NCI-H748 (cell line): ENCODE measurements at regions not wholly inside any gene's neighbourhood (a gene's known extent, or its start where the extent isn't known, plus 50 kb on each side); places are given as distances from the start of the nearest gene placed in this dataset.
A peak's percentile ranks its signal among the peaks of the same experiment; 100 is the strongest.
"Not testable (repeated sequence)": the region's sequence is repeated elsewhere in the genome, so short reads cannot be mapped to it uniquely, and the experiment has no call there.

ENCODE experiments used
- DNase-seq: peaks from one replicate; lab custom pipeline; 2025; ENCODE audit not compliant: unreplicated experiment; lab: John Stamatoyannopoulos, UW

DNA sequence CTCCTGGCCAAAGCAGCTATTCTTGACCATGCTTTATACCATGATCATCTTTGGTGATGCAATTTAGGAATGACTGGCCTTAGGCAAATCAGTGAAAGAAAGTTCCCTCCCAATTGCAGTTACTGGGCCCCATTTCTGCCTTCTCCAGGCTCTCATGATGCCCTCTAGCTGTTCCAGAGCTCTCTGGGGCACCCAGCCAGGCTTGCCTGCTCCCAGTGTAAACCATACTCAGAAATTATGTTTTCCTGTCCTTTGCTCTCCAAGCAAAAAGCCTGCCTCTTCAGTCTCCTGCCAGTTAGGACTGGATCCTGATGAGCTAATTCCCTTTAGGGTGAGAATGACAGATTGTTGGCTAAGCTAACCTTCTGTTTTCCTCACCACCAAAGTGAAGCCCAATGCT is 85.3 kb upstream of the RBPJ start:
- DNase-seq: no peak

GRCh38 chr4:26237916-26238315 is 82.9 kb upstream of the RBPJ start:
- peak; percentile 37 for DNase-seq

- no peak for DNase-seq
Observed at GRCh38 chr4:26238426-26238777, 82.4 kb upstream of the RBPJ start.

DNA sequence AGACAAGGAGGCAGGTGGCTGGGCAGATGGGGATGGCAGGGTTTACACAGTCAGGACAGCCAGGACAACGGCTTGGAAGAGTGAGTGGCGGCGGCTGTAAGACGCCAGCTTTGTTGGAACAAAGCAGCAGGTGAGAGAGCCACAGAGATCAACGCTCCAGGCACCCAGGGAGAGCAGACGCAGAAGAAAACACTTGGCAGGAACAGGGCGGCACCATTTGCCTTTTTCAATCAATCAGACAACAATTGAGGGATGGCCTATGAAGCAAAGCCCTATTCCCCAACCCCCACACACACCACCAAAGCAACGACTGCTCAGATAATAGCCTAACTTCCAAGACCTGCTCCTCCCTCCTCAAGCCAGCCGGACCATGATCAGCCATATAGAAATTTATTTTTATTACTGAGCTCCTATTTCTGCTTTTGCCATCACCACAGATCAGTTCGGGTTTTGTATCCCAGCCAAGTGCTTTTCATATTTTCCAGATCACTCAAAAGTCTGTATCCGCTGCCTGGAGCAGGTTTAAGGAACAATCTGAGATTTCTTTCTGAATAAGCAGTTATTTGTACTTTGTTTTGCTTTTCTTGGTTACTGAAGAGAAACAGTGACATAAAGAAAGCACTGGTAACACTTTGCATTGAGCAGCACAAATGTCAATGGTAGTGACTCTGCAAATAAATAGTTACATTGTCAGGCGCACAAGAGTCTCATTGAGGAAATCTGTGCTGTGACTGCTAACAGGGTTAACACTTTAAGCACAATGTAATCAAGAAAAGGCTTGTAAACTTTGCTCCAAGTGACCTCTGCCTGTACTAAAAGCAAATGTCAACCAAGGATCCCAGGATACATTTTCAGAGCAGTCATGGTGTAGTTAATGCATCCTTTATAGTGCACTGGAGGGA is 81.8 kb upstream of the RBPJ start:
- peak; percentile 95 for DNase-seq

GRCh38 chr4:26239801-26240200 is 81.0 kb upstream of the RBPJ start:
- DNase-seq: no peak

- DNase-seq: no peak
Observed at GRCh38 chr4:26241179-26241578, 79.6 kb upstream of the RBPJ start.

- DNase-seq: no peak
Observed at GRCh38 chr4:26242451-26242850, 78.4 kb upstream of the RBPJ start.

DNA sequence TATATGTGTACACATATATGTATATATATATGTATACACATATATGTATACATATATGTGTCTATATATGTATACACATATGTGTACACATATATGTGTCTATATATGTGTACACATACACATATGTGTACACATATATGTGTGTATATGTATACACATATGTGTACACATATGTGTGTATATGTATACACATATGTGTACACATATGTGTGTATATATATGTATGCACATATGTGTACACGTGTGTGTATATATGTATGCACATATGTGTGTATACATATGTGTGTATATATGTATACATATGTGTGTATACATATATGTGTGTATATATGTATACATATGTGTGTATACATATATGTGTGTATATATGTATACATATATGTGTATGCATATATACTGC is 76.7 kb upstream of the RBPJ start:
- not testable (repeated sequence) for DNase-seq

DNA sequence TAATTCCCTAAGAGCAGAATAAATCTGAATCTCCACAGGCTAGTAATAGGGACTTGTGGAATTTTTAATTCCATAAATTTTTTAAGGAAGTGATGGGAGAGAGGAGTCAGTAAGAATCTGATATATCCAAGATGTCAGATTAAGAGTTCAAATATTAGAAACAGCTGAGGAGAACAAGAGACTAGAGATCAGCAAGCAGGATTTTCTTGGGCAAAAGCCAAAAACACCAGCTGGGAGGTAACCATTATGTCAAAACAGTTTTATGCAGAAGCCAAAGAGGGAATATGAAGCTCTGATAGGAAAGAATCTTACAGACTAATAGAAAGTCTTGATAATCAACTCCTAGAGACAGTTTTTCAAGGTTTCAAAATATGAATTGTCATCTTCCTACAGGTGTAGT is 72.2 kb upstream of the RBPJ start:
- peak; percentile 75 for DNase-seq

DNA sequence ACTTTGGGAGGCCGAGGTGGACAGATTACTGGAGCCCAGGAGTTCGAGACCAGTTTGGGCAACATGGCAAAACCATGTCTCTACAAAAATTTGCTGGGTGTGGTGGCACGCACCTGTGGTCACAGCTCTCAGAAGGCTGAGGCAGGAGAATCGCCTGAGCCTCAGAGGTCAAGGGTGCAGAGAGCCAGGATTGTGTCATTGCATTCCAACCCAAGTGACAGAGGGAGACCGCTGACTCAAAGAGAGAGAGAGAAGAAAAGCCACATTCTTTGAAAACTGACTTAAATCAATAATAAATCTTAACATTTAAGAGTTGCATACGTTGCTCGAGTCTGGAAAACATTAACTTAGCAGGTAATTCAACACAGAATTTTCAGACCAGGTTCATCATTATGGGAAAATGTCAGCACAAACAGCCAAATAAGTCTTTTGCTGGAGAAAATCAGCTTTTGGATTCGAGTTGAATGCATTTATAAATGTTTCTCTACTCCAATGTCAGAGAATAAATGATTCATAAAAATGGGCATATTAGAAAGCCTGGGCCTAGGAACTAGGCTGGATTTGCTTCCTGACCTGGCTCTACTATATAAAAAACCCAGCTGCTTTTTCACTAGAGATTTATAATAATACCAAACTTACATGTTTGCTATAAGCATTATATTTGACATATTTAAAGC is 68.3 kb upstream of the RBPJ start:
- no peak for DNase-seq

GRCh38 chr4:26253968-26254367 is 66.8 kb upstream of the RBPJ start:
- no peak for DNase-seq

GRCh38 chr4:26255989-26256388 is 64.8 kb upstream of the RBPJ start:
- no peak for DNase-seq

- DNase-seq: not testable (repeated sequence)
Observed at GRCh38 chr4:26257444-26257843, 63.4 kb upstream of the RBPJ start.

DNA sequence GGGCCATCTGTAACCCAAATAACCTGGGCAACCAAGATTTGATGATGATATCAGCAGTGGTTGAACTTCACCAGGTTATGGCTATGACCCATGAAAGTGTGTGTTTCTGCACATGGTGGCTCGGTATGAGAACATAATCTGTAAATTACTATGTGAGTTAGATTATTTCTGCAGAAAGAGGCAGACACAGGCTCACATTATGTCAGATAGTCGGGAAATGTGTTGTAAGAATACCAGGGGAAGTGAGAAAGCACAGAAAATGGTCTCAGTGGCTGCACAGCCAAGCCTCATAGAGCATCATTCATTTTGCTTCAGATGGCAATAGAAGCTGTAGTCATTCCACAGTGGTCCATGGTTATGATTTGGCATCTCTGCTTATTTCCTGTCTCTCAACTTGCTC is 63.0 kb upstream of the RBPJ start:
- DNase-seq: no peak

DNA sequence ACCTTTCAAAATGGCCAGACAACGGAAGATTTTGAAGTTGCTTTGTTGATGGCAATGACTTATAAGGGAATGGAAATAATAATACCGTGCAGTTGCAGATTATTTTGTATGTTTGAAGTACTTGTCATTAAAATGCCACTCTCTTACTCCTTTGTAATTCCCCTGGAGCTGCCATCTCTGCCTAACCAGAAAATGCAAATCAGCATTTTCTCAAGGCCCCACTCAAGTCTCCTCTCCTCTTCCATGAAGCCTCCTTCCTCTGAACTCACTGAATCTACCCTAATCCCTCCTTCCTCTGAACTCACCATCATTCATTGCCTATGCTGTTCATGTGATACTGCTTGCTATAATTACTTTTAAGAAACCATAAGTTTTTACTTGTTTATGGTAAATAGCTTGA is 60.2 kb upstream of the RBPJ start:
- no peak for DNase-seq

DNA sequence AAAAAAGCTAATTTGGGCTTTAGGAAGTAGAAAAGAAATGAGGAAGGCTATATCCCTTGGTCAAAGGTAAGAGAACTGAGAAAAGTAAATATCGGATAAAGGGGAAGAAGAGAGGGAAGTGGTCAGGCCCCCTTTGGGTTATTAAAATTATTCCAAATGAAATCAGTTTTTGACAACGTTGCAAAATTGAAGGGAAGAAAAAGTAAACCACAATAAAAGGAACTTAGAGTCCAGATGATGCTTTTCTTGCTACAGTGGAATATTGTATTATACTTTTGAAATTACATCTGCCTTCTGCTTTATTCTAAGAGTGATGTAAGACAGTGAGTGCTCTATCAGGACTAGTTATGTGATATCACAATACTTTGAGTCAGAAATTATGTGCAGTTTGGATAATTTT is 59.4 kb upstream of the RBPJ start:
- no peak for DNase-seq

GRCh38 chr4:26263165-26263564 is 57.6 kb upstream of the RBPJ start:
- DNase-seq: peak; percentile 74

- no peak for DNase-seq
Observed at GRCh38 chr4:26264109-26264508, 56.7 kb upstream of the RBPJ start.

DNA sequence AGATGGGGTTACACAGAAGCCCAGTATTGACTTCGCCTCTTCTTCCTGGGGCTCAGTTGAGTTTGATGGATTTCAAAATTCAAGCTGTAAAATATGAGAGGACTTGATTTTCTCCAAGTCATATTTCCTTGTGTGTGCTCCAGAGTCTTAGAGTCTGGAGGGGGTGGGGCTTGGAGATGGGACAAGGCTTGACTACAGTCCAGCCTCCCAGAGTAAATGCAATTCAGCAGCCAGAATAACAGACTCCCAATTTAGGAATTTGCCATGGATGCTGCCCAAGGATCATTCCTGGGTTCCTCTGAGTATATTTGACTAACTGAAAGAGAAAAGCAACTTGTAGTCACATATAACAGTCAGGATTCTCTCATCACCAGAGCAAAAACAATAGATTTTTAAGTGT is 53.7 kb upstream of the RBPJ start:
- no peak for DNase-seq

GRCh38 chr4:26268246-26268645 is 52.6 kb upstream of the RBPJ start:
- no peak for DNase-seq

GRCh38 chr4:26269038-26269437 is 51.8 kb upstream of the RBPJ start:
- no peak for DNase-seq
